HG03175 (cell line): ENCODE measurements at regions not wholly inside any gene's neighbourhood (a gene's known extent, or its start where the extent isn't known, plus 50 kb on each side); places are given as distances from the start of the nearest gene placed in this dataset.

Source experiments
- ATAC-seq: cut with Tn5 transposase; IDR thresholded peaks from one replicate; pipeline ENCODE4 v1.9.1; 2021; ENCODE audit warnings: mild to moderate bottlenecking, moderate library complexity; ENCODE audit not compliant: unreplicated experiment

GRCh38 chr7:127446842-127447241 is 54.3 kb upstream of the ZNF800 start:
- ATAC-seq, result no peak
